ENCODE measurements at regions not wholly inside any gene's neighbourhood (a gene's known extent, or its start where the extent isn't known, plus 50 kb on each side); places are given as distances from the start of the nearest gene placed in this dataset.

DNA sequence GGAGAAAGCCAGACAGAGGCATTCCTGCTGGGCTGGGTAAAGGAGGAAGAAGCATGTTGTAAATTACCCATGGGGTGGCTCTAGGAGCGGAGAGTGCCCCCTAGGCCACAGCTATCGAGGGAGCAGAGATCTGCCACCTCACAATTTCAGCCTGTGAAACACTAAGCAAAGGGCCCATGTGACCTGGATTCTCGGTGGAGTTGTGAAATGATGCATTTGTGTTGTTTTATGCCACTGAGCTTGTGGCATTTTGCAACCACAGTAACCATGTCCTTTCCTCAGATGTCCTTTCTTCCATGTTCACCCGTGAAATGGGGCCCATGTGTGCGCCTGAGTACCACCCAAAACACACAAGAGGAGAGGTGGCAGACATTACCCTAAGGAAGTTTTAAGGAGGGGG lies 159.3 kb downstream of the SYK start:
- TF ChIP-seq, protein P1, sequence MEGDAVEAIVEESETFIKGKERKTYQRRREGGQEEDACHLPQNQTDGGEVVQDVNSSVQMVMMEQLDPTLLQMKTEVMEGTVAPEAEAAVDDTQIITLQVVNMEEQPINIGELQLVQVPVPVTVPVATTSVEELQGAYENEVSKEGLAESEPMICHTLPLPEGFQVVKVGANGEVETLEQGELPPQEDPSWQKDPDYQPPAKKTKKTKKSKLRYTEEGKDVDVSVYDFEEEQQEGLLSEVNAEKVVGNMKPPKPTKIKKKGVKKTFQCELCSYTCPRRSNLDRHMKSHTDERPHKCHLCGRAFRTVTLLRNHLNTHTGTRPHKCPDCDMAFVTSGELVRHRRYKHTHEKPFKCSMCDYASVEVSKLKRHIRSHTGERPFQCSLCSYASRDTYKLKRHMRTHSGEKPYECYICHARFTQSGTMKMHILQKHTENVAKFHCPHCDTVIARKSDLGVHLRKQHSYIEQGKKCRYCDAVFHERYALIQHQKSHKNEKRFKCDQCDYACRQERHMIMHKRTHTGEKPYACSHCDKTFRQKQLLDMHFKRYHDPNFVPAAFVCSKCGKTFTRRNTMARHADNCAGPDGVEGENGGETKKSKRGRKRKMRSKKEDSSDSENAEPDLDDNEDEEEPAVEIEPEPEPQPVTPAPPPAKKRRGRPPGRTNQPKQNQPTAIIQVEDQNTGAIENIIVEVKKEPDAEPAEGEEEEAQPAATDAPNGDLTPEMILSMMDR (IDR thresholded peaks at IDR 0.05) = no peak
- no peak for TF ChIP-seq POLR2AphosphoS5 (IDR thresholded peaks at IDR 0.05)

All from breast epithelium (tissue), 3 donors.